AG10803 (cell line): ENCODE measurements at regions not wholly inside any gene's neighbourhood (a gene's known extent, or its start where the extent isn't known, plus 50 kb on each side); places are given as distances from the start of the nearest gene placed in this dataset.

Experiments used
- DNase-seq: peaks from one replicate; pipeline ENCODE4 v3.0.0; 2010; ENCODE audit warnings: low read depth
- H3K4me3 ChIP-seq: 2 replicates; pipeline ENCODE4 v1.5.1; 2011; ENCODE audit warnings: mild to moderate bottlenecking, low read length, control low read depth
- CTCF ChIP-seq: conservative IDR thresholded peaks from 2 replicates; pipeline ENCODE4 v1.5.1; 2011; ENCODE audit warnings: mild to moderate bottlenecking, low read length, control low read depth, inconsistent platforms

DNA sequence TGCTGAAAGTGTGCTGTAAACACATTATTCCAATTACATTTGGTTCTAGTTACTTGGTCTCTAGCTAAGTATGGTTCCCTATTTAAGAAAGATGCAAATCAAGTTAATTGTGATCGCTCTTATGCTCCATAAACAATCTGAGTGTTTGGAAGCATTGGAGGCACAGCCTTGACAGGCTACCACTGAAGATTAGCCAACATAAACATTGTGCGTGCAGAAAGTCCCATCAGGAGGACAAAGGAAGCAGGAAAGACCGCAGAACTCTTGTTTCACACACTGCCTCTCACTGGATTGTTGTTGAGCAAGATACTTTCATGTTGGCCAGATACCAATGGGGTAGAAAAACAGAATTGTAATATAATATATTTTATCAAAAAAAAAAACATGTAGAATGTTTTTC, 814.4 kb downstream of the EFNB2 start:
- peak; percentile 6 for DNase-seq
- no peak overlapping the region for H3K4me3 ChIP-seq
- no peak for TF ChIP-seq CTCF

DNA sequence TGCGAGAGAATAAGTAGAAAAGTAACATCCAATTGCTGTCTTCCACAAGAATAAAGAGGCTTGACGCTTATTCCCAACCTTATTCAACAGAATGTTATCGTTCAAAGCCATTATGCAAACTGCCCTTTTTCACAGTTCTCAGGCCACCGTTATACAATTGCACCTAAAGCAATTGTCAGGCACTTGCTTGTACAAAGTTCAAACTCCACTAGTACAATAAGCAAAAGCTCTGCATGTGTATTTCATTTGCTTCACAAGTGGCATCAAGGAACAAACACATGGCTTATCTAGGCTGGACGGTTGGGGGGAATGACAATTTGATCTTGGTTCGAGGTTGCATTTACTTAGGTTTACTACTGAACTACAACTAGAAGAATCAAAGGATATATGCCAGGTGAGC, 815.6 kb downstream of the EFNB2 start:
- H3K4me3 ChIP-seq, result no peak overlapping the region
- TF ChIP-seq CTCF, result no peak
- no peak for DNase-seq

DNA sequence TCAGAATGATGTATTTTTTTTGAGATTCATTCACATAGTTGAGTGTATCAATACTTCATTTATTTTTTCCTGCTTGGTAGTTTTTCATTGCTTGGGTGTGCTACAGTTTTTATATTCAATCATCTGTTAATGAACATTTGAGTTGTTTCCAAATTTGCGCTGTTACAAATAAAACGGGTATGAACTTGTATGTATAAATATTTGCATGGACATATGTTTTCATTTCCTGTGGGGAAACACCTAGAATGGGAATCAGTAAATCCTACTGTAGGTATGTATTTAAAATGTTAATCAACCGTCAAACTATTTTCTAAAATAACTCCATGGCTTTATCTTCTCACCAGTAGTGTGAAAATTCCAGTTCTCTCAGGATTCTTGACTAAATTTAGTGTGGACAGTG, 826.3 kb downstream of the EFNB2 start:
- no peak for DNase-seq
- no peak for TF ChIP-seq CTCF
- no peak overlapping the region for H3K4me3 ChIP-seq

GRCh38 chr13:105703843-105704242, 831.6 kb downstream of the EFNB2 start:
- no peak for TF ChIP-seq CTCF
- H3K4me3 ChIP-seq, result no peak overlapping the region
- DNase-seq, result no peak

DNA sequence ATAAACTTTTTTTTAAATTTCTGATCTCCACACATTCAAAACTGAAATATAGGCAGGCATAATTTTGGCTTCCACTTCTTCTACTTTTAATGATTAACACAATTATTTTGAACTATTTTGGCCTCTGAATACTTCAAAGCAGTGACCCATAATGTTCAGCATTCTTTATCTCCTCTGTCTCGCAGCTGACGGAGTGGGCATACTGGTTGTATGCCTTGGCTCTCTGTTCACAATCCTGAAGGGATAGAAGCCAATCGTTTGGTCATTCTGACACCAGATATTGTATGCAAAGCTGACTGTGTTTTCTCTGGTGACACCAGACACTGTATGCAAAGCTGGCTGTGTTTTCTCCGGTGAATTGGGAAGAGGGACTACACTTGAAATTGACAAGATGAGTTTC, 833.0 kb downstream of the EFNB2 start:
- no peak for DNase-seq
- no peak for TF ChIP-seq CTCF
- no peak overlapping the region for H3K4me3 ChIP-seq

GRCh38 chr13:105692769-105693168, 842.7 kb downstream of the EFNB2 start:
- no peak for DNase-seq
- no peak overlapping the region for H3K4me3 ChIP-seq
- no peak for TF ChIP-seq CTCF

- no peak overlapping the region for H3K4me3 ChIP-seq
- no peak for TF ChIP-seq CTCF
- DNase-seq, result no peak
These were observed 851.2 kb downstream of the EFNB2 start for GRCh38 chr13:105684216-105684615.
